Activated CD8-positive, alpha-beta T cell treated with anti-CD3 and anti-CD28 coated beads, Interleukin-2, amount 10 ng/mL, durations not matched to agents 7 days and 5 days (primary cell): ENCODE measurements at regions not wholly inside any gene's neighbourhood (a gene's known extent, or its start where the extent isn't known, plus 50 kb on each side); places are given as distances from the start of the nearest gene placed in this dataset.

ENCODE experiments used
- ATAC-seq: fragments of 150-1000 bp; cut with Tn5 transposase; one replicate; pipeline ENCODE4 v1.10.0; 2021; ENCODE audit warnings: moderate library complexity
- CTCF ChIA-PET: fragments of 350-600 bp; sonication (Branson Sonifier 250); formaldehyde crosslinking; loops from one replicate; lab custom pipeline; 2021; ENCODE audit warnings: antibody characterized with exemption; lab: Charles Lee
- POLR2A ChIA-PET: fragments of 350-600 bp; sonication (Branson Sonifier 250); formaldehyde crosslinking; loops from one replicate; lab custom pipeline; 2021; ENCODE audit warnings: antibody characterized with exemption; lab: Charles Lee
- DNase-seq: peaks from one replicate; pipeline ENCODE4 v3.0.0-alpha.2; 2020
- H3K27ac Mint-ChIP-seq: one replicate; pipeline ENCODE4 v1.8.0; 2021; ENCODE audit warnings: mild to moderate bottlenecking, mixed read lengths
- H3K27me3 Mint-ChIP-seq: one replicate; pipeline ENCODE4 v1.8.0; 2021; ENCODE audit warnings: low read depth, mixed read lengths
- H3K36me3 Mint-ChIP-seq: one replicate; pipeline ENCODE4 v1.8.0; 2021; ENCODE audit warnings: low read depth, mixed read lengths
- H3K4me1 Mint-ChIP-seq: one replicate; pipeline ENCODE4 v1.8.0; 2021; ENCODE audit warnings: low read depth, mixed read lengths
- H3K4me3 Mint-ChIP-seq: one replicate; pipeline ENCODE4 v1.8.0; 2021; ENCODE audit warnings: mild to moderate bottlenecking, mixed read lengths
- H3K9me3 Mint-ChIP-seq: one replicate; pipeline ENCODE4 v1.8.0; 2022; ENCODE audit warnings: mixed read lengths; ENCODE audit not compliant: insufficient read depth

DNA sequence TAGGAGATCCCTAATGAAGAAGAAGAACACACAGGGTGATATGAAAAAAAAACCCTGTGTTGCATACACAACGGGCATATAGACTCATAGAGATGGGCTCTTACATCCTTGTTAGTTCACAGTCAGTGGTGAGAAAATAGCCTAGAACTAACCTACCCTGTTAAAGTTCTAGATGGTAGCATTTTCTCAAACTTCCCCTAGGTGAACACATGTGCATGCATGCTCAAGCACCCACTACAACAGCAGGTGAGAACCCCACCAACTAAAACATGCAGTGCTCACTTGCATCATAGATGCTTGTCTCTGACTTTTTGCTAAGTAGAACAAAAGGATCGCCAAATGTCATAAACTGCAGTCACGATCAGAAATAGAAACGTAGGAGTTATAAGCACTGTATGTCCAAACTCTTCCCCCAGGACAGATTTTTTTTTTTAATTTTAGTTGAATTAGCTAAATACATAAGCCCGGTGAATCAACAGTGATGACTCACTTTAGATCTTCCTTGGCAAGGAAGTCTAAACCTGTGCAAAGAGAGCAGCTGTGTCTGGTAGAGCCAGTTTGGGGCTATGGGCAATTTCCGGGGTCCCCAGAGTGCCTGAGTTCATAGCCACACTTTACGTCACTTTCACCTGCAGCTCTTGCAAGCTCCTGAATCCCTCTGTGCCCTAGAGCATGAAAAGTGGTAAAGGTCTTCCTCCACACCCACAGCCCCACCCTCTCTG, 96.2 kb upstream of the SEMA6D start:
- H3K27ac Mint-ChIP-seq: no peak overlapping the region
- DNase-seq (no peak), ATAC-seq (no peak)
- CTCF ChIA-PET: no interaction called here
- no peaks in the 10 kb centered on the region for H3K9me3 Mint-ChIP-seq
- H3K36me3 Mint-ChIP-seq: no peaks in the 10 kb centered on the region
- H3K4me1 Mint-ChIP-seq: no peaks in the 10 kb centered on the region
- no peak overlapping the region for H3K4me3 Mint-ChIP-seq
- no peaks in the 10 kb centered on the region for H3K27me3 Mint-ChIP-seq
- POLR2A ChIA-PET: no interaction called here

DNA sequence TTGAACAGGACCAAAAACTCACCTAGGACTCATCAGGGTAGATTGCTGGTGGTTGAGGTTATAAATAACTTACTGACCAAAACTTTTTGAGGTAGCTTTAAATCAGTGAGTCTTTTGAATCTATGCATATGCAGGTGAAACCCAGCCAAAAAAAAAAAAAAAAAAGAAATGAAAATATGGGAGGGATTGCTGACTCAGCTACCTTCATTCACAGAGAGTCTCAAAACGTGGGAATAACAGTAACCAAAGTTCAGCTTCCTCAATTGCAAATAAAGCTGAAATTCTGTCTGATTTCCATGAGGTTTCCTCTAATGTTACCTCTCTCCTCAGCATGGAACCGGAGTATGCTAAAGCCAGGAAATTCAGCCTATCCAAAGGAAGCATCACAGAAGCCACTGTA, 95.2 kb upstream of the SEMA6D start:
- no peaks in the 10 kb centered on the region for H3K27me3 Mint-ChIP-seq
- DNase-seq (no peak), ATAC-seq (no peak)
- H3K4me3 Mint-ChIP-seq: no peak overlapping the region
- H3K27ac Mint-ChIP-seq: no peak overlapping the region
- POLR2A ChIA-PET: no interaction called here
- H3K36me3 Mint-ChIP-seq: no peaks in the 10 kb centered on the region
- H3K9me3 Mint-ChIP-seq: no peaks in the 10 kb centered on the region
- CTCF ChIA-PET: no interaction called here
- H3K4me1 Mint-ChIP-seq: no peaks in the 10 kb centered on the region

DNA sequence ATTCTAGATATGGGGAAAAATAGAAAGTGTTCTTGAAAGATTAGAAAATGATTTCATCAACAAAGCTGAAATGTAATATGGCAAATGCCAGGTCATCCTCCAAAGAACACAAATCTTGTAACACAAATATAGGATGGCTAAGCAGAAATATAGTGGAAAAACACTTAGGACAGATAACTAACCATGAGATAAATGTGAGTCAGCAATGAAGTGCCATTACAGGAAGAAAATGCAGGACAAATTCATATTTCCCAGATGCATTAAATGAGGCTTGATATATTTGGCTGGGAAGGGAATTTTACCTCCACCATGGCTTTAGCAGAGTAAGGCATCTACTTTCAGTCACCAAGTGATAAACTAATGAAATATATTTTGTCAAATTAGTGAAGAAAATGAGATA, 92.8 kb upstream of the SEMA6D start:
- Mint-ChIP-seq H3K27me3 (no peaks in the 10 kb centered on the region), H3K4me1 (no peaks in the 10 kb centered on the region), H3K4me3 (no peak overlapping the region), H3K9me3 (no peaks in the 10 kb centered on the region), H3K27ac (no peak overlapping the region), H3K36me3 (no peaks in the 10 kb centered on the region)
- POLR2A ChIA-PET: no interaction called here
- CTCF ChIA-PET: no interaction called here
- ATAC-seq (no peak), DNase-seq (no peak)

DNA sequence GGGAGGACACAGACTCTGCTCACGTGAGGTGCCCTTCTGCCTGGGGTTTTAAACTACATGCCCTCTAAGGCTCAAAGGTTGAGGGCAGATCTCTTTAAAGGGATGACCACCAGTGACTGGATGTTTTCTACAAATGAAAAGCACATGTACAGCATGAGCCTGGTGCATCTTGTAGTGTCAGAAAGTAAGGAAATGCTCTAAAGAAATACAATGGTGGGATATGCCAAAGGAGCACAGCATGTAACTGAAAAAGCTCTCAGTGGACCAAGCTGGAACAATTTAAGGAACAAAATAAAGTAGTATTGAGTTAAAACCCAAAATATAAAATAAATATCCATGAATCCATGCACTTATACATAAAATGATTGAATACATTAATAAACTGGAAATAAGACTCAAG, 78.3 kb upstream of the SEMA6D start:
- Mint-ChIP-seq H3K4me1 (no peaks in the 10 kb centered on the region), H3K36me3 (no peaks in the 10 kb centered on the region), H3K9me3 (no peaks in the 10 kb centered on the region), H3K27me3 (no peaks in the 10 kb centered on the region), H3K27ac (no peak overlapping the region), H3K4me3 (no peak overlapping the region)
- no peak for DNase-seq
- ChIA-PET POLR2A (no interaction called here), CTCF (no interaction called here)
- no peak for ATAC-seq

DNA sequence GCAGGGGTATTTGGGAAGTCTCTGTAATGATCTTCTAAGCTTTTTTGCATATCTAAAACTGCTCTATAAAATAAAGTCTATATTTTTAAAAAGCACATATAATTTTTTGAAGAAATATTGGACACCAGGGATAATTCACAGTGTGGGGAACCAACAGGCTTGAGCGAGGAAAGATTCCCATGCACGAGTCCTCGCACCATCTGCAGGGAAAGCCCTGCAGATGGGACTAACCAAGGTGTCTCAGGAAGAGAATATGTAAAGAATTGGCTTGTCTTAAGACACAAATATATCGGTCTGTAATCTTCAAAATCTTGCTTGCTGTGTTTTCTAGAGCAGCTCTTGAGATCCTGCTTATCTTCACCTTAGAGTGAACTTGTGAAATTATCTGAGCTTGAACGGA, 77.2 kb upstream of the SEMA6D start:
- ATAC-seq (no peak), DNase-seq (no peak)
- no peaks in the 10 kb centered on the region for H3K4me1 Mint-ChIP-seq
- CTCF ChIA-PET: no interaction called here
- no peak overlapping the region for H3K27ac Mint-ChIP-seq
- POLR2A ChIA-PET: no interaction called here
- no peak overlapping the region for H3K4me3 Mint-ChIP-seq
- no peaks in the 10 kb centered on the region for H3K27me3 Mint-ChIP-seq
- H3K9me3 Mint-ChIP-seq: no peaks in the 10 kb centered on the region
- H3K36me3 Mint-ChIP-seq: no peaks in the 10 kb centered on the region

DNA sequence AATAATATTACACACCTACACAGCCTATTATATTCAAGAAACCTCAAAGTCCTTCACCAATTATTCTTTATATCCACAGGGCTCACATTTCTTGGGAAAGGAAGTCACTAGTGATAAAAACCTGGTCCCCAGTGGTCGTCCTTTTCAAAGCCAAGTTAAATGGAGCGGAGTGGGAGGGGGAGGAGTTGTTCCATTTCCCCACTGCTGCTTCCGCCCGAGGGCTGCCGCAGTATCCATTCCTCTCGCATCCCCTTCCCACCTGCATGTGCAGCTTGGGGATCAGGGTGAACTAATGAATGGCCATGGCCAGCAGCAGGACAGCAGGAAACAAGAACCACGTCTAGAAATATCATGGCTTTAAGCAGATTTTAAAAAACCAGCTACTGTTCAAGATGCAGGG, 76.4 kb upstream of the SEMA6D start:
- no peaks in the 10 kb centered on the region for H3K9me3 Mint-ChIP-seq
- POLR2A ChIA-PET: no interaction called here
- no peak overlapping the region for H3K4me3 Mint-ChIP-seq
- H3K4me1 Mint-ChIP-seq: no peaks in the 10 kb centered on the region
- ATAC-seq: no peak
- CTCF ChIA-PET: no interaction called here
- DNase-seq: no peak
- H3K36me3 Mint-ChIP-seq: no peaks in the 10 kb centered on the region
- H3K27me3 Mint-ChIP-seq: no peaks in the 10 kb centered on the region
- no peak overlapping the region for H3K27ac Mint-ChIP-seq

DNA sequence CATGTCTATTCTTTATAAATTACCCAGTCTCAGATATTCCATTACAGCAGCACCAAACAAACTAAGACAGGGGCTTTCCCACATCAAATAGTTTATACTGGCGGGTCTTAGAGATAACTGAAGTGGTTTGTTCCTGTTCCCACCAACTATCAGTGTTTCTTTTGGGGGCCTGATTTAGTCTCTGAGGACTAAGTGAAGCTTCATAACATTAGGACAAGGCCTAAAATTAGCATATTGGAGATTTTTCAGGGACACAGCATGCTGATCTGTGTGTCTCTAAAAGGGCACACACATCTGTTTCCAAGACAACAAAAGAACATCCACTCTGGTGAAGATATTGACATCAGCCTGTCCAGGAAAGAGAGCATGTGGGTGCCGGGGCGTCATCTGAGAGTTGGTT, 72.6 kb upstream of the SEMA6D start:
- ChIA-PET CTCF (no interaction called here), POLR2A (no interaction called here)
- no peaks in the 10 kb centered on the region for H3K4me1 Mint-ChIP-seq
- no peak overlapping the region for H3K4me3 Mint-ChIP-seq
- H3K27me3 Mint-ChIP-seq: no peaks in the 10 kb centered on the region
- no peaks in the 10 kb centered on the region for H3K36me3 Mint-ChIP-seq
- H3K27ac Mint-ChIP-seq: no peak overlapping the region
- no peak for DNase-seq
- ATAC-seq: no peak
- no peaks in the 10 kb centered on the region for H3K9me3 Mint-ChIP-seq

DNA sequence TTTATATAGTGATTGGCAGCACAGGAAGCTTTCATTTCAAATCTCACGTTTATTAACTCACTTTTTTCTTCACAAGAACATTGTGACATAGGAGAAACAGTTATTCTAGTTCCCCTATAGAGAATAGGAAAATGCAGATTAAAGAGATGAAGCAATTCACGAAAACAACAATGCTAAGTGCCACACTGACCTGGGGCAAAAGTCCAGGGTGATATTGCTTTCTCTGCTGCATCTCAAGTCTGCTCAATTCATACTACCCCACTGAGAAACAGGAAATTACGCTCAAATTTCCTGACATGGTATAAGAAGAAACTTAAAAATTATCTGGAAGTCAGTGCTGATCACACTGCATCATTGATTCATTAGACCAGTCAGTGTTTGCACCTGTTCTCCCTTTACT, 66.7 kb upstream of the SEMA6D start:
- Mint-ChIP-seq H3K27me3 (no peaks in the 10 kb centered on the region), H3K27ac (no peak overlapping the region), H3K4me1 (no peaks in the 10 kb centered on the region), H3K9me3 (no peaks in the 10 kb centered on the region), H3K36me3 (no peaks in the 10 kb centered on the region), H3K4me3 (no peak overlapping the region)
- ChIA-PET CTCF (no interaction called here), POLR2A (no interaction called here)
- DNase-seq (no peak), ATAC-seq (no peak)

DNA sequence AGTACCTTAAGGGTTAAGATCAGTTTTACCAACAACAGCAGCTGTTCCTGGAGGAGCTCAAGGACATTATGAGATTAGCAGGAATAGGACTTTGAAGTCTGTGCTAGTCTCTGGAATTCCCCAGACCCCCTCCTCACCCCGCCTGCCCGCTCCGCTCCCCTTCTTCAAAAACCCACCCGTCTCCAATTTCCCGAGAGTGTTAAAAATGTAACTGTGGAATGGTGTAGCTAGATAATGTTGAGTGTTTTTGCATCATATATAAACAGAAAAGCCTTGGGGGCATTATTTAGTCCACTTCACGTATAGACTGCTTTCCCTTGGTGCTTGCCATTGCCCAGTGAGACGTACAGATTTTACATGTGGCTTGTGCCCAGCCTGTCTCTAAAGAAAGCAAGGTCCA, 65.0 kb upstream of the SEMA6D start:
- H3K9me3 Mint-ChIP-seq: no peaks in the 10 kb centered on the region
- H3K4me3 Mint-ChIP-seq: no peak overlapping the region
- CTCF ChIA-PET: no interaction called here
- H3K27ac Mint-ChIP-seq: no peak overlapping the region
- H3K4me1 Mint-ChIP-seq: no peaks in the 10 kb centered on the region
- H3K27me3 Mint-ChIP-seq: no peaks in the 10 kb centered on the region
- DNase-seq: no peak
- H3K36me3 Mint-ChIP-seq: no peaks in the 10 kb centered on the region
- no peak for ATAC-seq
- POLR2A ChIA-PET: interaction anchor here (0.8 kb wide), 1 partner anchor 9 kb away, joined by 3 read pairs; no protein-coding TSS in a partner anchor

DNA sequence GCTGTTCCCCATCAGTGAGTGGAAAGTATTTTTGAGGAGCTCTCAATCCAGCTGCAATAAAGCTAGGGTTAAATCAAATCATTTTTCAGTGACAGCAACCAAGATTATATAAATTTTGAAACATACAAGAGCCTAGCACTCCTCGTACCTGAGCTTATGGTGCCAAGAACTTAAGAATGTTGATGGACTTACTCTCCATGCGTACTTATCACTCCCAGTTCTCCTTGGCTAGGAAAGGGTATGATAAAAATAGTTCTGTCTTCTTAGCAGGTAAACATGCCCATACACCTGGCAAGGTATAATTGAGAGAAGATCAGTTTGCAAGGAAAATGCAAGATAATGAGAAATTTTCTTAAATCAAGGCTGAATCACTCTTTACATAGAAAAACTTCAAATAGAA, 64.5 kb upstream of the SEMA6D start:
- Mint-ChIP-seq H3K9me3 (no peaks in the 10 kb centered on the region), H3K4me1 (no peaks in the 10 kb centered on the region), H3K27ac (no peak overlapping the region), H3K36me3 (no peaks in the 10 kb centered on the region), H3K4me3 (no peak overlapping the region), H3K27me3 (no peaks in the 10 kb centered on the region)
- ChIA-PET POLR2A (no interaction called here), CTCF (no interaction called here)
- DNase-seq: no peak
- ATAC-seq: no peak

DNA sequence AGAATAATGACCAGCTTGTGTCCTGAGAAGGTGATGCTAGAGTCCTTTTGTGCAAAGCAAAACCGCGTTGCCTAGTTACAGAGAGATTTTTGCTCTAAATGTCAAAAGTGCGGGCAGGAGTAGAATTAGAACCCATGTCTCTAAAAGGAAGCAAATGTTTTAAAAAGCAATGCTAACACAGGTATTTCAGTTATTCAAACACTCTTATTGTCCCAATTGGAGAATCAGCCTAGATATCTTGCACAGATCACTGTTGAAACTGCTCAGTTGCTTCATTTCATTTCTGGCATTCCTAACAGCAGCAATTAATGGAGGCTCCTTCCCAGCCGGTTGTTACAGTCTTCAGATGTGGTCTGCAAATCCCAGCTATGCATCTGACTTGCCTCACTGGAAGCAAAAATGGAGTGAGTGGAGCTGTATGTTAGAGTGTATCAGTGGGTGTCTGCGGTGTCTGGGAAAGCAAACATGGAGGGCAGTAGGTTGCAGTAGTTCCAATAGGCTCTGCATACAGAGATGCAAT, 55.6 kb upstream of the SEMA6D start:
- Mint-ChIP-seq H3K27me3 (no peaks in the 10 kb centered on the region), H3K36me3 (no peaks in the 10 kb centered on the region), H3K4me3 (no peak overlapping the region), H3K27ac (no peak overlapping the region), H3K4me1 (no peaks in the 10 kb centered on the region), H3K9me3 (no peaks in the 10 kb centered on the region)
- DNase-seq (no peak), ATAC-seq (no peak)
- CTCF ChIA-PET: no interaction called here
- POLR2A ChIA-PET: no interaction called here

DNA sequence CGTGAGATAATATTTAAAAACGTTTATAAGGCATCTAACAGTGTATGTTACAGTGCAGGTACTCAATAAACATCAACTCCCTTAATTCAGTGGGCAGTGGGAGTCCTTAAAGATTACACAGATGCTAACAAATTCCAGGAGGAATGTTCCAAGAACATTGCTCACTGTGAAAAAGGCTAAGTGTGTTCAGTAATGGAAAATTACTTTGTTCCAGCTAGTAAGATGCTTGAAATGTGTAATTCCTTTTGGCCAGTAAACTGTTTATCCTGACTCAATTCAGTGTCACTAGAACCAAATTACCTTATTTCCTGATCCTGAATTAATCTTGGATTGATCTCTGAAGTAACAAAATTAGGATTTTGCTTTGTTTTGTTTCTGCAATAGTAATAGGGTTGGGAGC, 54.2 kb upstream of the SEMA6D start:
- ATAC-seq (no peak), DNase-seq (no peak)
- Mint-ChIP-seq H3K27me3 (no peaks in the 10 kb centered on the region), H3K36me3 (no peaks in the 10 kb centered on the region), H3K9me3 (no peaks in the 10 kb centered on the region), H3K4me3 (no peak overlapping the region), H3K27ac (no peak overlapping the region), H3K4me1 (no peaks in the 10 kb centered on the region)
- CTCF ChIA-PET: no interaction called here
- POLR2A ChIA-PET: no interaction called here
